B cell (primary cell): ENCODE measurements at regions not wholly inside any gene's neighbourhood (a gene's known extent, or its start where the extent isn't known, plus 50 kb on each side); places are given as distances from the start of the nearest gene placed in this dataset.

ENCODE experiments used
- CTCF ChIP-seq: fragments of 200-600 bp; IDR thresholded peaks from one replicate; pipeline ENCODE4 v1.8.0; 2022; ENCODE audit warnings: antibody characterized with exemption, mild to moderate bottlenecking
- EZH2 ChIP-seq: IDR thresholded peaks from 2 replicates; pipeline ENCODE4 v1.6.1; 2012; ENCODE audit warnings: borderline replicate concordance, low read depth, mild to moderate bottlenecking, moderate library complexity, low read length; ENCODE audit not compliant: insufficient read depth, poor library complexity, severe bottlenecking

- TF ChIP-seq CTCF (no peak), EZH2 (no peak)
Observed at GRCh38 chr3:43156812-43157455, 51.1 kb upstream of the POMGNT2 start.
